Common myeloid progenitor, CD34-positive (primary cell): ENCODE measurements at regions not wholly inside any gene's neighbourhood (a gene's known extent, or its start where the extent isn't known, plus 50 kb on each side); places are given as distances from the start of the nearest gene placed in this dataset.

Source experiments
- CTCF ChIA-PET: fragments of 350-600 bp; sonication (Branson Sonifier 250); formaldehyde crosslinking; loops from one replicate; lab custom pipeline; 2021; ENCODE audit warnings: antibody characterized with exemption; lab: Charles Lee
- POLR2A ChIA-PET: fragments of 350-600 bp; sonication (Branson Sonifier 250); formaldehyde crosslinking; loops from one replicate; lab custom pipeline; 2021; ENCODE audit warnings: antibody characterized with exemption; lab: Charles Lee
- DNase-seq, 3 donors: peaks; one replicate each; pipeline versions ENCODE4 v3.0.0 to v3.0.0-alpha.2; 2013
- H3K27ac ChIP-seq, 2 experiments: 1 replicate in 1 of 2; 2 replicates in 1 of 2; pipeline ENCODE4 v1.7.0; 2013; ENCODE audit warnings: inconsistent platforms in 2 of 2, low read length in 2 of 2, mild to moderate bottlenecking in 2 of 2, low read depth in 1 of 2, moderate library complexity in 1 of 2; ENCODE audit not compliant: severe bottlenecking in 2 of 2, insufficient read depth in 1 of 2, poor library complexity in 1 of 2
- H3K27me3 ChIP-seq, 5 experiments: replicated peaks in 2 of 5; 1 replicate in 3 of 5; 2 replicates in 2 of 5; pipeline versions ENCODE4 v1.6.1 to v1.7.0; 2013; ENCODE audit warnings: low read length in 4 of 5, mild to moderate bottlenecking in 2 of 5, moderate library complexity in 2 of 5, inconsistent platforms in 1 of 5; ENCODE audit not compliant: insufficient read depth in 5 of 5, control insufficient read depth in 4 of 5
- H3K36me3 ChIP-seq, 4 experiments: 1 replicate in 2 of 4; 2 replicates in 2 of 4; pipeline versions ENCODE4 v1.6.1 to v1.7.0; 2013; ENCODE audit warnings: low read length in 3 of 4, control low read depth in 1 of 4, mild to moderate bottlenecking in 1 of 4; ENCODE audit not compliant: control insufficient read depth in 4 of 4, insufficient read depth in 4 of 4
- H3K4me1 ChIP-seq, 4 experiments: 1 replicate in 3 of 4; 2 replicates in 1 of 4; pipeline versions ENCODE4 v1.6.1 to v1.7.1; 2013; ENCODE audit warnings: low read length in 3 of 4, mild to moderate bottlenecking in 3 of 4, control low read depth in 1 of 4, inconsistent platforms in 1 of 4, moderate library complexity in 1 of 4; ENCODE audit not compliant: control insufficient read depth in 4 of 4, insufficient read depth in 4 of 4; ENCODE audit errors: control extremely low read depth in 1 of 4
- H3K4me3 ChIP-seq, 7 experiments: 1 replicate in 4 of 7; 2 replicates in 3 of 7; pipeline versions ENCODE4 v1.5.1 to v1.7.0; 2013; ENCODE audit warnings: mild to moderate bottlenecking in 7 of 7, low read length in 6 of 7, moderate library complexity in 6 of 7, inconsistent platforms in 2 of 7, low read depth in 2 of 7, control low read depth in 1 of 7; ENCODE audit not compliant: insufficient read depth in 4 of 7, control insufficient read depth in 1 of 7; ENCODE audit errors: extremely low read depth in 1 of 7
- H3K9me3 ChIP-seq, 5 experiments: 1 replicate in 4 of 5; 2 replicates in 1 of 5; pipeline versions ENCODE4 v1.6.1 to v1.7.1; 2013; ENCODE audit warnings: low read length in 4 of 5, mild to moderate bottlenecking in 2 of 5, inconsistent platforms in 1 of 5, low read depth in 1 of 5, moderate library complexity in 1 of 5; ENCODE audit not compliant: control insufficient read depth in 4 of 5, insufficient read depth in 2 of 5; ENCODE audit errors: control extremely low read depth in 1 of 5
- WGBS: methylation state at CpG from one replicate; pipeline ENCODE4 v1.1.5; 2013; ENCODE audit not compliant: insufficient coverage; 5-methylcytosine and 5-hydroxymethylcytosine counted together

DNA sequence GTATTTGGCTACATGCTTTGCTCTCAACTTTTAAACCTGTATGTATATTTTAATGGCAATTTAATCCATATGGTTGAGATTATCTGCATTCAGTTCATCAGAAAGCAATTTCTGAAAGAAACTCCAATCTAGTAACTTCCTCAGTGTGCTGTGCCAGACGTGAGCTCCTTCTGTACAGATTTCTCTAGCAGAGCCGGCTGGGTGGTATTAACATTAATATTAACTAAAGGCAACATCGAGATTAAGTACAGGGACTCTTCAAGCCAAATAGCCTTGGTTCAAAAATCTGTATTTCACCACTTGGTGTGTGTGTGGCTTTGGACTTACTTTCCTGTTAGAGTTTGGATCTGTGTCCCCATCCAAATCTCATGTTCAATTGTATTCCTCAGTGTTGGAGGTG is 55.5 kb upstream of the NUDT7 start:
- DNase-seq, result no peak
- ChIA-PET CTCF (interaction anchor here (1.1 to 2.0 kb wide), 3 partner anchors 8 to 306 kb away, joined by 3 to 7 read pairs (median 5); no protein-coding TSS in a partner anchor), POLR2A (no interaction called here)
- no peaks in the 10 kb centered on the region for H3K36me3 ChIP-seq
- H3K4me3 ChIP-seq, result no peak overlapping the region
- peaks cover 0 to 16% (median 9%) of the 10 kb centered on the region in 5 experiments for H3K9me3 ChIP-seq
- 100% methylated on average over 1 of the region's 3 CpGs for WGBS
- no peak overlapping the region for H3K27ac ChIP-seq
- H3K4me1 ChIP-seq, result no peaks in the 10 kb centered on the region
- peaks cover 0 to 8% (median 3%) of the 10 kb centered on the region in 5 experiments for H3K27me3 ChIP-seq

DNA sequence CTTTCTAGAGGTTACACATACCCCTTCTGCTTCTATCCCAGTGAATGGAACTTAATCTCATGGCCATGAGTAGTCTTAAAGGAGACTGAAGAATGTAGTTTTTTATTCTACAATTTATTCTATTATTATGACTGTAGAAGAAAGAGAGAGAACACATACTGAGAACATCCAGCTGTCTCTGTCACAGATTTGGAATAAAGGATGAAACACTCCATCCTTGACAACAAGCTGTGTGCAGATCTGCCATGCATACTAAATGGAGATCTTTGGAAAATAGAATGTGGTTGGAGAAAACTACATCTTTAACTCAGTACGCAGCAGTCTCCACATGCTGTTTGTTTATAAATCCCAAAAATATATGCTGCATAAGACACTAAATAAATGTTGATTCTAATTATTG is 54.1 kb upstream of the NUDT7 start:
- Histone ChIP-seq H3K36me3 (no peaks in the 10 kb centered on the region), H3K9me3 (peaks cover 0 to 6% (median 4%) of the 10 kb centered on the region in 5 experiments), H3K27me3 (peaks cover 0 to 8% (median 3%) of the 10 kb centered on the region in 5 experiments), H3K4me1 (no peaks in the 10 kb centered on the region), H3K4me3 (no peak overlapping the region), H3K27ac (no peak overlapping the region)
- DNase-seq, result no peak
- WGBS, result no CpG with 5 or more reads among the region's 1 CpG
- CTCF ChIA-PET, result no interaction called here
- POLR2A ChIA-PET, result no interaction called here

DNA sequence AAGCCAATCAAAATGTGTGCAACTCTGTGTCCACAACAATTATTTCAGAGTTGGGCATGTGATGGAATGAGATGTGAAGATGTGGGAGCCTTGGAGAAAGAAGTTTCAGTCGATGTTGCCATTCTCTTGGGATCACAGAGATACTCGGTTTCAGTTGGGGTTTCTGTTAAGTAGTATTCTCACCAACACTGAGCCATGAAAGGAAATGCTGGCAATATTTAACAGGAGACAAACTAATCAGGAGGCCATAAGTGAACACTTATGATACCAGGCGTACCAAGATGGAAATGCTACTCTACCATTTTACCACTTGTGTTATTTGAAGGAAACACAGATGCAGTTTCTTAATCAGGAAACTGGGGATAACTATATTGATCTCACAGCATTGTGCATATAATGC is 53.3 kb upstream of the NUDT7 start:
- H3K36me3 ChIP-seq, result no peaks in the 10 kb centered on the region
- CTCF ChIA-PET, result no interaction called here

More for the DNA sequence above, 53.3 kb upstream of the NUDT7 start:
- whole genome bisulfite sequencing, result 90% methylated on average over 2 of the region's 3 CpGs
- Histone ChIP-seq H3K4me1 (no peaks in the 10 kb centered on the region), H3K9me3 (peaks cover 0 to under 1% (median 0%) of the 10 kb centered on the region in 5 experiments), H3K27me3 (peaks cover 0 to 8% (median 3%) of the 10 kb centered on the region in 5 experiments), H3K27ac (no peak overlapping the region), H3K4me3 (no peak overlapping the region)
- no peak for DNase-seq
- POLR2A ChIA-PET, result no interaction called here
